ENCODE measurements at regions not wholly inside any gene's neighbourhood (a gene's known extent, or its start where the extent isn't known, plus 50 kb on each side); places are given as distances from the start of the nearest gene placed in this dataset.

DNA sequence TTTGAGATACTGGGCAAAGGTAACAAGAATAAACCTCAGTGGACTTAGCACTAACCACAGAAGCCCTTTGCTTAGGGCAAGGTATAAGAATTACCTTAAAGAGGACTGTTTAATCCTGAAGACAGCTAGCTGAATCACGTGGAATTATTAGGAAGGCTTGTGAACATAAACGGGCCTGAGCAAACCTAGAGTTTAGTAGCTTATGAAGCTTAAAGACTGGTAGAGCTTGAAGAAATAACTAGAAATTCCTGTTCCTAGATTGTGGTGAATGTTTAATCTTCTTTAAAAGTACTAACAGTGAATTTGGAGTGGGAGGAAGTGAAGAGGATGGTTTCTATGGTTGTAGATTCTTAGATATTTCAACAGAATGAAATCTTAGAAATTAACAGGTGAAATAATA, 428.9 kb upstream of the THRB start:
- TF ChIP-seq CTCF (IDR thresholded peaks at IDR 0.05) (no peak), EP300 (IDR thresholded peaks at IDR 0.05) (no peak)

All from esophagus muscularis mucosa (tissue), 3 donors.